GM18511 (cell line): ENCODE measurements at regions not wholly inside any gene's neighbourhood (a gene's known extent, or its start where the extent isn't known, plus 50 kb on each side); places are given as distances from the start of the nearest gene placed in this dataset.

ENCODE experiments used
- ATAC-seq: cut with Tn5 transposase; IDR thresholded peaks from one replicate; pipeline ENCODE4 v1.9.1; 2021; ENCODE audit warnings: mild to moderate bottlenecking, moderate library complexity; ENCODE audit not compliant: unreplicated experiment

DNA sequence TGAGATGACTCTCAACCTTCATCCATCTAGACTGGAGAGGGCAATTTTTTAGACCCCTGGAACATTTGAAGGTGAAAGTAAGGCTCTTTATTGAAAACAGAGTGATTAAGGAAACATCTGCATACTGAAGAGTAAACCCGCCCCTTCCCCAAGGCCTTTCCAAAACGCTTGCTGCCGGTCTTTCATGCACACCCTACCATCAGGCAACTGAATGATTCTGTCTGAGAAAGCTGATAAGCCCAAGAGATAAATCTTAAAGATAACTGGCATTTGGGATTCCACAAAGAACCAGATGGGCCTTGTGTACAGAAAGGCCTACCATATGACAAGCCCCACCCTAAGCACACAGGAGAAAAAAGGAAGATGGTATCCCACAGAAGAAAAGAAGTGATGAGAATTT lies 54.4 kb upstream of the PIK3R1 start:
- no peak for ATAC-seq

- ATAC-seq = no peak
These were observed 56.2 kb upstream of the PIK3R1 start for GRCh38 chr5:68159224-68159951.

DNA sequence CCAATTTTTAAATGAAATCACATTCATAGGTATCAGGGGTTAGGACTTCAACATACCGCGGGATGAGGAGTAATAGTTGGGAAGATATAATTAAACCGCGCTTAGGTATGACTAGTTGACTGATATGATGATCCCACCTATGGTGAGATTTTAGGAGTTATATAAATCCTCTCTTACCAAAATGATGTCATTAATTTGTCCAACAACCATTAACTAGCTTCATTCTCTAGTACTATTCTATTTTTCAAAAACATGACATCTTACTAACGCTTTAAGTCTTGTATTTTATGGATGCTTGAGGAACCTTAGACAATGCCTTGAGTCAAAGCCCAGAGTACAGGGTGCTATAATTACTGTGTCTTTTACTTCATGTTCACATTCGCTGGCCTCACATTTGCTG lies 59.6 kb upstream of the PIK3R1 start:
- no peak for ATAC-seq

DNA sequence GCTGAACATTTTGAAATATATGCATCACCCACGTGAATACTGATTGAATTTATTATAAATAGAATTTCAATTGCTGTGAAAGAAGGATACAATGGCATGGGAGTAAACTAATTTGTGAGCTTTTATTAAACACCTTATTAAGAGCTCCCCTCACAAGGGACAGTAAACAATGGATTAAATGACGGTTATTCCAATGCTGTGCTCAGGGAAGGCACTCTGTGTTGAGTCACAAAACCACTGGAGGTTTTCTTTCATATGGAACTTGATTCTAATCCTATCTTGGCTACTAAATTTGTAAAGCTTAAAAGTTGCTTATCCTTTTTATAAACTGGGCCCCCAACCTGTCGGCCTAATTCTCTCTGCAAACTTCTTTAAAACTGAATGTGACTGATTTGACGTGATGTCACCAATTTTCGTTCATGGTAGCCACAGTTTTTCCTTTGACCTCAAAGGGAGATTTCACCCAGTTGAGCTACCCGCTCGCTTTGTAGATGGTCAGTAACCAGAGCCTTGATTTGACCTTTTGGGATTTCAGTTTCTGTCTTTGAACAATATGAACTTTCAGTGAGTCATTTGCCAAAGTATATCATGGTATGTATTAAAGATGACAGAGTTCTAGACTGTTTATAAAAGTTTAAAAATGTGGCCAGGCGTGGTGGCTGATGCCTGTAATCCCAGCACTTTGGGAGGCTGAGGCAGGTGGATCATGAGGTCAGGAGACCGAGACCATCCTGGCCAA lies 61.3 kb upstream of the PIK3R1 start:
- ATAC-seq = no peak

- ATAC-seq = no peak
These were observed 63.7 kb upstream of the PIK3R1 start for GRCh38 chr5:68151812-68152211.

DNA sequence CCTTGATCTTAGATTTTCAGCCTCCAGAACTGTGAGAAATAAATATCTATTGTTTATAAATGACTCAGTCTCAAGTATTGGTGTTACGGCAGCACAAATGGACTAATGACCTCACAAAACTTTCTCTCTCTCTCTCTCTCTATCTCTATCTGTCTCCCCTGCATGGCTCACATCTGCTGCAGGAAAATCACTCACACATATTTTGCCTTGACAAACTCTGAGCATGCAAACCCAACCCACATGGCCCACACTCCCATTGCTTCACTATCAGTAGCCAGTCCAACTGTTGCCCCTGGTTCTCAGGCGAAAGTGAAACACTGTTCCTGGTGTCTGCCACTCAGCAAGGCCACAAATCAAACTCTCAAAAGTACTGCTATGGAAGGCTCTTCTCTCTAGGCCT lies 66.4 kb upstream of the PIK3R1 start:
- ATAC-seq = peak; percentile 39

GRCh38 chr5:68148096-68148495 lies 67.5 kb upstream of the PIK3R1 start:
- peak; percentile 59 for ATAC-seq

- ATAC-seq = peak; percentile 23
These were observed 67.9 kb upstream of the PIK3R1 start for GRCh38 chr5:68147659-68148058.

GRCh38 chr5:68141494-68141893 lies 74.1 kb upstream of the PIK3R1 start:
- peak; percentile 59 for ATAC-seq

GRCh38 chr5:68140763-68141162 lies 74.8 kb upstream of the PIK3R1 start:
- ATAC-seq = peak; percentile 45

- ATAC-seq = no peak
These were observed 75.7 kb upstream of the PIK3R1 start for GRCh38 chr5:68139611-68140441.

- ATAC-seq = no peak
These were observed 77.9 kb upstream of the PIK3R1 start for GRCh38 chr5:68137511-68138140.

- ATAC-seq = no peak
These were observed 80.8 kb upstream of the PIK3R1 start for GRCh38 chr5:68134669-68135313.

DNA sequence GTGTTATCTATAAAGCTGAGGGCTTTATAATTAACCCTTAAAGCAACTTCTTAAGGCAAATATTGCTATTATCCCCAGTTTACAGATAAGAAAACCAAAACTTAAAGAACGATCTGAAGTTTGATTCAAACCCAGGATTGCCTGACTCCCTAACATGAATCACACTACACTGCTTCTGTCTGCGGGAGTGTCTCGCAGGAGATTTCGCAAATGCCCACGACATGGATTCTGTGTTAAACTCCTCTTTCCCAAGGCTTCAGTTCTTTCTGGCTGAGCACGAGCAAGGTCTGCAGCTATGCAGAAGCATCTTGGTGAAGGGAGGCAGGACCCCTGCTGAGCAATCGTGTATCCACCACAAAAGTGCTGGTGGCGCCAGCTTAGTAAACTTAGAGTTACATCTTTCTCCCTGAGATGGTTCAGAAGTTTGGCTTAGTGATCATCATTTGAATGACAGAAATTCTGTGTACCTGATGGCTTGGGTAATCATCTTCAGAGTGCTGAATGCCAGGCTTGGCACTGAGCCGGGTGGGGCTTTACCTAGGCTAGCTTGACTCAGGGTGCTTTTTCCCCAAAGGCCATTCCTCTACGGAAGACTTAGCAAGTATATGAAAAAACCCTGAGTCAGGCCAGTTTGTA lies 81.4 kb upstream of the PIK3R1 start:
- no peak for ATAC-seq

- no peak for ATAC-seq
These were observed 85.3 kb upstream of the PIK3R1 start for GRCh38 chr5:68130253-68130652.

DNA sequence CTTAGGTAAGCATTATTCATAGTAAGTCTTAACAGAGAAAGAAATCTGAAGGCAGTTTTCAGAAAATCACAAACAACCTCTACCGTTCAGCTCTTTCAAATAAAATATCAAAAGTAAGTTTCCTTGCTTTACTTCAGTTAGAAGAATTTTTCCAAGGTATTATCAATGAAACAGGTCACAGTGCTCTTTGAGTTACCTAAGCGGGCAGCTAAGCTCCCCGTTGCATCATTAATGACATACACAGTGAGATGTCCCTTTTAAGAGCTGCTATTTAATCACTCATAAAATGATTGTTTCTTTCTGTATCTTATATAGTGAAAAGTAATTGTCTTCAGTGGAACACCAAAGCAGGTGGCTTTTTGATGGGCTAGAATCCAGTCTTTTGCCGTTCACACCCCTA lies 86.2 kb upstream of the PIK3R1 start:
- ATAC-seq = no peak

DNA sequence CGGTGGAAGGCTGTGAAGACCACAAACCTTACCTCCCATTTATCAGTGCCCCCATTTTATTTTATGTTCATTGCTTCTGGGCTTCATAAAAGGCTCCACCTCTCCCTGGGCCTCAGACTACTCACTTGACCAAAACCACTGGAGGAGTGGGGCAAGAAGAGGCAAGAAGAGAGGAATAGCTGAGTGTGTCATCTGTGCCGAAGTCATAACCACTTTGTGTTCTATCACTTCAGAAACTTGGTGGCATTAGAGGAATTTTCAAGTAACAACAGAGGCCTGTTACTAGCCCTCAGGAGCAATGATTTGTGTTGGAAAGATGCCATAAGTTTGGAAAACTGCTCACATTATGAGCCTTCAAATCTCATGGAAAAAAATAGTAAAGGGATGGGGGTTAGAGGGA lies 88.7 kb upstream of the PIK3R1 start:
- no peak for ATAC-seq

GRCh38 chr5:68122439-68123328 lies 92.9 kb upstream of the PIK3R1 start:
- no peak for ATAC-seq

- ATAC-seq = no peak
These were observed 98.6 kb upstream of the PIK3R1 start for GRCh38 chr5:68116868-68117411.
